Ishikawa (cell line): ENCODE measurements at regions not wholly inside any gene's neighbourhood (a gene's known extent, or its start where the extent isn't known, plus 50 kb on each side); places are given as distances from the start of the nearest gene placed in this dataset.

ENCODE experiments used
- CEBPB ChIP-seq: IDR thresholded peaks from 2 replicates; pipeline ENCODE4 v1.6.1; 2012
- CREB1 ChIP-seq: IDR thresholded peaks from 2 replicates; pipeline ENCODE4 v1.6.1; 2012; ENCODE audit warnings: low read depth
- EGR1 ChIP-seq: IDR thresholded peaks from 2 replicates; pipeline ENCODE4 v1.6.1; 2012
- EP300 ChIP-seq: IDR thresholded peaks from 2 replicates; pipeline ENCODE4 v1.6.1; 2012; ENCODE audit warnings: borderline replicate concordance
- FOXM1 ChIP-seq: IDR thresholded peaks from 2 replicates; pipeline ENCODE4 v1.6.1; 2012; ENCODE audit warnings: low read depth, borderline replicate concordance
- NFIC ChIP-seq: IDR thresholded peaks from 2 replicates; pipeline ENCODE4 v1.6.1; 2012
- RAD21 ChIP-seq: IDR thresholded peaks from 2 replicates; pipeline ENCODE4 v1.6.1; 2012; ENCODE audit warnings: low read depth
- TAF1 ChIP-seq: IDR thresholded peaks from 2 replicates; pipeline ENCODE4 v1.6.1; 2012; ENCODE audit warnings: low read depth, mild to moderate bottlenecking
- TCF12 ChIP-seq: IDR thresholded peaks from 2 replicates; pipeline ENCODE4 v1.6.1; 2012; ENCODE audit warnings: low read depth
- TEAD4 ChIP-seq: IDR thresholded peaks from 2 replicates; pipeline ENCODE4 v1.6.1; 2012
- YY1 ChIP-seq: IDR thresholded peaks from 2 replicates; pipeline ENCODE4 v1.6.1; 2012; ENCODE audit warnings: low read depth
- ZBTB7A ChIP-seq: IDR thresholded peaks from 2 replicates; pipeline ENCODE4 v1.6.1; 2012; ENCODE audit warnings: low read depth
- TF ChIP-seq, protein P1 (sequence below): IDR thresholded peaks from 2 replicates; pipeline ENCODE4 v1.6.1; 2012; ENCODE audit warnings: low read depth, mild to moderate bottlenecking
- TF ChIP-seq, protein P2 (sequence below): IDR thresholded peaks from 2 replicates; pipeline ENCODE4 v1.6.1; 2012
- TF ChIP-seq, protein P3 (sequence below): IDR thresholded peaks from 2 replicates; pipeline ENCODE4 v1.6.1; 2012

DNA sequence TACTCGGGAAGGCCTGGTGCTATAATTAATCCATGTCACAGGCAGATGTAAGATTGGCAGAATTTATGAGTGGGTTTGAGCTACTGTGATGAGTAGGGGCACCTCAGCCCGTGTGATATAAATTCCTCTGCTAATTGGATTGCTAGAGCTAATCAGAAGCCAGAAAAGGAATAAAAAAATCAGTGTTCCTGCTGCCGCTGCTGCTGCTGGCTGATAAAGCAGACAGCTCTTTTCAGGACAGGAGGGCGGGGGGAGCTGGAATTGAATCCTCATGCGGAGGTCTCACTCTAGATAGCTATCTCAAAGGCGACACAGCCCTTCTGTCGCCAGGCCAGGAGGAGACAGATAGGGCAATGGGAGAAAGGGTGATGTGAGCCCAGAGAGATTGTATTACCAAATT, 182.7 kb upstream of the ZFHX3 start:
- no peak for TF ChIP-seq ZBTB7A
- no peak for TF ChIP-seq TCF12
- TF ChIP-seq FOXM1 = no peak
- TF ChIP-seq EGR1 = no peak
- TF ChIP-seq EP300 = no peak
- TF ChIP-seq, protein P1, sequence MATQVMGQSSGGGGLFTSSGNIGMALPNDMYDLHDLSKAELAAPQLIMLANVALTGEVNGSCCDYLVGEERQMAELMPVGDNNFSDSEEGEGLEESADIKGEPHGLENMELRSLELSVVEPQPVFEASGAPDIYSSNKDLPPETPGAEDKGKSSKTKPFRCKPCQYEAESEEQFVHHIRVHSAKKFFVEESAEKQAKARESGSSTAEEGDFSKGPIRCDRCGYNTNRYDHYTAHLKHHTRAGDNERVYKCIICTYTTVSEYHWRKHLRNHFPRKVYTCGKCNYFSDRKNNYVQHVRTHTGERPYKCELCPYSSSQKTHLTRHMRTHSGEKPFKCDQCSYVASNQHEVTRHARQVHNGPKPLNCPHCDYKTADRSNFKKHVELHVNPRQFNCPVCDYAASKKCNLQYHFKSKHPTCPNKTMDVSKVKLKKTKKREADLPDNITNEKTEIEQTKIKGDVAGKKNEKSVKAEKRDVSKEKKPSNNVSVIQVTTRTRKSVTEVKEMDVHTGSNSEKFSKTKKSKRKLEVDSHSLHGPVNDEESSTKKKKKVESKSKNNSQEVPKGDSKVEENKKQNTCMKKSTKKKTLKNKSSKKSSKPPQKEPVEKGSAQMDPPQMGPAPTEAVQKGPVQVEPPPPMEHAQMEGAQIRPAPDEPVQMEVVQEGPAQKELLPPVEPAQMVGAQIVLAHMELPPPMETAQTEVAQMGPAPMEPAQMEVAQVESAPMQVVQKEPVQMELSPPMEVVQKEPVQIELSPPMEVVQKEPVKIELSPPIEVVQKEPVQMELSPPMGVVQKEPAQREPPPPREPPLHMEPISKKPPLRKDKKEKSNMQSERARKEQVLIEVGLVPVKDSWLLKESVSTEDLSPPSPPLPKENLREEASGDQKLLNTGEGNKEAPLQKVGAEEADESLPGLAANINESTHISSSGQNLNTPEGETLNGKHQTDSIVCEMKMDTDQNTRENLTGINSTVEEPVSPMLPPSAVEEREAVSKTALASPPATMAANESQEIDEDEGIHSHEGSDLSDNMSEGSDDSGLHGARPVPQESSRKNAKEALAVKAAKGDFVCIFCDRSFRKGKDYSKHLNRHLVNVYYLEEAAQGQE = no peak
- no peak for TF ChIP-seq TAF1
- TF ChIP-seq CEBPB = no peak
- TF ChIP-seq, protein P2, sequence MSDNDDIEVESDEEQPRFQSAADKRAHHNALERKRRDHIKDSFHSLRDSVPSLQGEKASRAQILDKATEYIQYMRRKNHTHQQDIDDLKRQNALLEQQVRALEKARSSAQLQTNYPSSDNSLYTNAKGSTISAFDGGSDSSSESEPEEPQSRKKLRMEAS = no peak
- TF ChIP-seq TEAD4 = no peak
- TF ChIP-seq YY1 = no peak
- TF ChIP-seq RAD21 = no peak
- TF ChIP-seq, protein P3, sequence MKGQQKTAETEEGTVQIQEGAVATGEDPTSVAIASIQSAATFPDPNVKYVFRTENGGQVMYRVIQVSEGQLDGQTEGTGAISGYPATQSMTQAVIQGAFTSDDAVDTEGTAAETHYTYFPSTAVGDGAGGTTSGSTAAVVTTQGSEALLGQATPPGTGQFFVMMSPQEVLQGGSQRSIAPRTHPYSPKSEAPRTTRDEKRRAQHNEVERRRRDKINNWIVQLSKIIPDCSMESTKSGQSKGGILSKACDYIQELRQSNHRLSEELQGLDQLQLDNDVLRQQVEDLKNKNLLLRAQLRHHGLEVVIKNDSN = no peak
- TF ChIP-seq NFIC = no peak
- TF ChIP-seq CREB1 = no peak

DNA sequence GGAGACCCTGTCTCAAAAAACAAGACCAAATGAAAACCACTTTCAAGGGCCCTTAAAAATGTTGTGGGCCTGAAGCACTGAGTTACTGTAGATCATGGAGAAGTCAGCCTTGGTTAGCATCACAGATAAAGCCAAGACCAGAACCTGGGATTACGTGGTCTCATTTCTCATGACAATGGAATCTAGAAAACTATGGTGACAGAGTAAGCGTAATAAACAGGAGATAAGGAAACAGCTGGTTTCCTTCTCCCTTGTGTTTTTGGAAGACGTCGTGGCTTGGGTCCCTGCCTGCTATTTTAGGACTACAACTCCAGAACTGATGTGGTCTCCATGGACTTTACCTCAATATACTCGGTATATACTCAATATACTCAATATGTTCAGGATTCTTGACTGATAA, 180.7 kb upstream of the ZFHX3 start:
- TF ChIP-seq NFIC (no peak), TAF1 (no peak), CEBPB (no peak), TCF12 (no peak), CREB1 (no peak), FOXM1 (no peak), ZBTB7A (no peak), TEAD4 (no peak), EP300 (no peak), EGR1 (no peak), YY1 (no peak), RAD21 (no peak)
- TF ChIP-seq, protein P3 = no peak
- TF ChIP-seq, protein P2 = no peak
- TF ChIP-seq, protein P1 = no peak

DNA sequence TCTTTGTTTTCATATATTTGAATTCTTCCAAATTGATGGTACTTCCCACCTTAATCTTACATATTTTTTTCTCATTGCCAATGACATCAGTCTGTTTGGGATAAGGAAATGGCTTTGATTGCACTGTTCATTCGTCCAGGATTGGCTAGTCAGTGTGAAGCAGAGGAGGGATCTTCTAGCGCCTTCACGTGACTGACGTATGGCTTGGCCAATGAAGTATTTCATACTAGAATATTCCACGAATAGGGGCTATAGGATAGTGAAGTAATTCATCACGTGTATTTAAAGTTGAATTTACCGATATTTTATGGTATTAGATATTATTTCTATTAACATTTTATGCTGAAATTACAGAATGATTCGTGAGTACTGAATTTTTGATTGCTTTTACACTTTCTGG, 178.7 kb upstream of the ZFHX3 start:
- TF ChIP-seq FOXM1 (no peak), ZBTB7A (no peak), RAD21 (no peak), EP300 (no peak), TEAD4 (no peak), TCF12 (no peak)
- TF ChIP-seq, protein P2 = no peak

DNA sequence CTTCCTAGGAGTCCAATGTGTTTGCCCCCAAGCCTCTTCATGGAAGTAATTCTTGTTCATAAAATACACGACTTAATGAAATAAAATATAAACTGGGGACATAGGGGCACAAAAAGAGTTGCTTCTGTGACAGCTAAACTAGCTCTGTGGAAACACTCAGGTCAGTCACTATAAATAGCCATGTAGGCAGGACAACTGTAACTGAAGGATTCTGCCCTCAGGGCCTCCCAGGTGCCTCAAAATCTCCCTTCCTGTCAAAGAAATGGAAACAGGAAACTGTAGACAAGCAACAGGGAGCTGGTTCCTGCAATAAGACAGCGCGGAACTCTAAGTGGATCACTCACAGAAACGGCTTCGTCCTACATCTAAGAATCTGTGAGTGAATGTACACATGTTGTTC, 178.1 kb upstream of the ZFHX3 start:
- no peak for TF ChIP-seq TAF1
- TF ChIP-seq FOXM1 = no peak
- TF ChIP-seq, protein P3 = no peak
- TF ChIP-seq, protein P2 = no peak
- TF ChIP-seq YY1 = no peak
- no peak for TF ChIP-seq EGR1
- no peak for TF ChIP-seq RAD21

DNA sequence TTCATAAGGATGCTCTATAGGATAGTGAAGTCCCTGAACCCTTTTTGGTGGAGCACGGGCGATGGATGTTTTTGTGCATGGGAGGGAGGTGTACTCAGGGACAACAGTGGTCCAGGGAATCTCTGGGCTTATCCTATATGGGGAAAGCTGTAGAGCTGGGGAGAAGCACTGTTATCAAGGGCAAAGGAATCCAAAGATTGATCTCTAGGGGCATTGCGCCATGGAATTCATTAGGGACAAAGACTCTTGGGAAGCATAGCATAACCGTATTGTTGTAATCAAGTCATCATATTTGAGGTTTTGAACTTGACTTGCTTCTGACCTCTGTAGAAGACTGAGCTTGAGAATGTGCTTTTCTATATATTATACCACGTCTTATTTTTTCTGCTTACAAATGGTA, 172.9 kb upstream of the ZFHX3 start:
- TF ChIP-seq YY1 (no peak), EP300 (no peak), FOXM1 (no peak), TCF12 (no peak), RAD21 (no peak), ZBTB7A (no peak), EGR1 (no peak), TAF1 (no peak), NFIC (no peak), CREB1 (no peak), CEBPB (no peak), TEAD4 (no peak)
- TF ChIP-seq, protein P1 = no peak
- TF ChIP-seq, protein P2 = no peak
- TF ChIP-seq, protein P3 = no peak
